ENCODE measurements at regions not wholly inside any gene's neighbourhood (a gene's known extent, or its start where the extent isn't known, plus 50 kb on each side); places are given as distances from the start of the nearest gene placed in this dataset.
"Not testable (repeated sequence)": the region's sequence is repeated elsewhere in the genome, so short reads cannot be mapped to it uniquely, and the experiment has no call there.

- Histone ChIP-seq H3K36me3 (ENCODE audit: control insufficient read depth, insufficient read depth, low read length) (no peaks in the 10 kb centered on the region), H3K27me3 (replicated peaks; ENCODE audit: control insufficient read depth, insufficient read depth, low read length) (no peaks in the 10 kb centered on the region), H3K4me3 (replicated peaks; ENCODE audit: low read depth, low read length) (no peak overlapping the region)
- DNase-seq (ENCODE audit: extremely low read depth, insufficient read length), result no peak
- TF ChIP-seq CTCF (IDR thresholded peaks at IDR 0.05; ENCODE audit: insufficient read depth, low read length, poor library complexity, severe bottlenecking), result no peak
Measured at GRCh38 chr18:70700496-70700895, 411.7 kb downstream of the SOCS6 start.

GRCh38 chr18:70698574-70698973, 409.7 kb downstream of the SOCS6 start:
- TF ChIP-seq CTCF (IDR thresholded peaks at IDR 0.05; ENCODE audit: insufficient read depth, low read length, poor library complexity, severe bottlenecking), result no peak
- no peaks in the 10 kb centered on the region for H3K36me3 ChIP-seq (ENCODE audit: control insufficient read depth, insufficient read depth, low read length)
- no peak for DNase-seq (ENCODE audit: extremely low read depth, insufficient read length)

GRCh38 chr18:70693246-70693645, 404.4 kb downstream of the SOCS6 start:
- DNase-seq (ENCODE audit: extremely low read depth, insufficient read length), result no peak
- no peak for TF ChIP-seq CTCF (IDR thresholded peaks at IDR 0.05; ENCODE audit: insufficient read depth, low read length, poor library complexity, severe bottlenecking)
- Histone ChIP-seq H3K27me3 (replicated peaks; ENCODE audit: control insufficient read depth, insufficient read depth, low read length) (no peaks in the 10 kb centered on the region), H3K4me3 (replicated peaks; ENCODE audit: low read depth, low read length) (no peak overlapping the region), H3K36me3 (ENCODE audit: control insufficient read depth, insufficient read depth, low read length) (no peaks in the 10 kb centered on the region)

More at GRCh38 chr18:70698574-70698973, 409.7 kb downstream of the SOCS6 start:
- no peaks in the 10 kb centered on the region for H3K27me3 ChIP-seq (replicated peaks; ENCODE audit: control insufficient read depth, insufficient read depth, low read length)
- no peak overlapping the region for H3K4me3 ChIP-seq (replicated peaks; ENCODE audit: low read depth, low read length)

GRCh38 chr18:70689765-70690164, 400.9 kb downstream of the SOCS6 start:
- H3K27me3 ChIP-seq (replicated peaks; ENCODE audit: control insufficient read depth, insufficient read depth, low read length); H3K4me3 ChIP-seq (replicated peaks; ENCODE audit: low read depth, low read length): not testable (repeated sequence)

GRCh38 chr18:70688286-70688685, 399.4 kb downstream of the SOCS6 start:
- H3K4me3 ChIP-seq (replicated peaks; ENCODE audit: low read depth, low read length), result no peak overlapping the region
- no peak for DNase-seq (ENCODE audit: extremely low read depth, insufficient read length)
- no peaks in the 10 kb centered on the region for H3K36me3 ChIP-seq (ENCODE audit: control insufficient read depth, insufficient read depth, low read length)
- no peak for TF ChIP-seq CTCF (IDR thresholded peaks at IDR 0.05; ENCODE audit: insufficient read depth, low read length, poor library complexity, severe bottlenecking)
- H3K27me3 ChIP-seq (replicated peaks; ENCODE audit: control insufficient read depth, insufficient read depth, low read length), result no peaks in the 10 kb centered on the region

More at GRCh38 chr18:70689765-70690164, 400.9 kb downstream of the SOCS6 start:
- not testable (repeated sequence) for H3K36me3 ChIP-seq (ENCODE audit: control insufficient read depth, insufficient read depth, low read length); DNase-seq (ENCODE audit: extremely low read depth, insufficient read length)

- TF ChIP-seq CTCF (IDR thresholded peaks at IDR 0.05; ENCODE audit: insufficient read depth, low read length, poor library complexity, severe bottlenecking), result no peak
- DNase-seq (ENCODE audit: extremely low read depth, insufficient read length), result no peak
- no peaks in the 10 kb centered on the region for H3K27me3 ChIP-seq (replicated peaks; ENCODE audit: control insufficient read depth, insufficient read depth, low read length)
- no peak overlapping the region for H3K4me3 ChIP-seq (replicated peaks; ENCODE audit: low read depth, low read length)
- no peaks in the 10 kb centered on the region for H3K36me3 ChIP-seq (ENCODE audit: control insufficient read depth, insufficient read depth, low read length)
Measured at GRCh38 chr18:70684821-70685220, 396.0 kb downstream of the SOCS6 start.
